DMS 273 (cell line): ENCODE measurements at regions not wholly inside any gene's neighbourhood (a gene's known extent, or its start where the extent isn't known, plus 50 kb on each side); places are given as distances from the start of the nearest gene placed in this dataset.
A peak's percentile ranks its signal among the peaks of the same experiment; 100 is the strongest.
"Not testable (repeated sequence)": the region's sequence is repeated elsewhere in the genome, so short reads cannot be mapped to it uniquely, and the experiment has no call there.

ENCODE experiments used
- DNase-seq: peaks from one replicate; lab custom pipeline; 2025; ENCODE audit not compliant: unreplicated experiment; lab: John Stamatoyannopoulos, UW

DNA sequence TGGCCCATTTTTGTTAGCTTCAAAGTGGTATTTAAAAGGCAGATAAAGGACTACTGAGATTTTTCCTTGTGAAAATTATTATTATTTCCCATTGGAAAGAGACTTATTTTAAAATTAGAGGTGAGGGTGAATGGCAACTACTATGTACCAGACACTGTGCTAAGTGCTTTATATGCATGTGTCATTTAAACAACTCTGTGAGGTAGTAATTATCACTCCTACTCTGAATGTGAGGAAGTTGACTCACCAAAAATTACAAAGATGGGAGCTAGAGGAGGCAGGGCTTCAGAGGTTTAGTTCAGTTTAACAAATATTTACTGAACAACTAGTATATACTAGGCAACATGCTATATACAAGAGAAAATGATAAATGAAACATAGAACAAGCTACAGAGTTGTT is 78.2 kb downstream of the MSL3 start:
- DNase-seq, result no peak

DNA sequence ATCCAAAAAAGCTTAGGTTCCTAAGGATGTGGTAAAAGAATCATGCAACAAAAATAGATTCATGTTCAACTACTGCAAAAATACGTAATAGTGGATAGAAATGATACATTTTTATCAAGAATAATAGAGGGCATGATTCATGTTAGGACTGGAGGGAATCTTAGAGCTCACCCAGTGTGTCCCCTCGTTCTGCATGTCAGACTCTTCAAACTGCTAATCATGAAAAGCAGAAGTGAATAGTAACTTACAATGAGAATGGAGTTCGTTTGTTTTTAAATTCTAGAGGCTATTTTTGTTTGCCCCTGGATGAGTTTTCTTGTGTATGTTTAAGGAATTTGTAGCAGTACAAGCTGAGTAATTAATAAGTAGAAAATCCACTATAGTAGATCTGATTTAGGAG is 79.4 kb downstream of the MSL3 start:
- no peak for DNase-seq

DNA sequence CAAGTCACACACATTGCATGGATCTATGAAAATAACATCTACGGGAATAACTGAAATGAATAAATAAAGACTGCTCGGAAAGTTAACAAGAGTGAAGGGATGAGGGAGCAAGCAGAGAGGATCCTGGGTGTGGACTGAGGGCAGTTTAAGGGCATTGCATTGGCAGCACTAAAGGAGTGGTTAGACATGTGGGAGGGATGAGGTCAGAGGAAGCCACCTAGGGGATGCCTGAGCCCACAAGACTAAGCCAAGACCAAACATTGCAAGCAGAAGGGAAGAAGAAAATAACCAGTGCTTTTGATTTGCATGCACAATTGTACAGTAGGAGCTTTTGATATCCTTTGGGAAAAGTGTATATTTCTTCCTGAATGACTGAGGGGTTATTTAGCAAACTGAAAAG is 106.1 kb downstream of the MSL3 start:
- no peak for DNase-seq

DNA sequence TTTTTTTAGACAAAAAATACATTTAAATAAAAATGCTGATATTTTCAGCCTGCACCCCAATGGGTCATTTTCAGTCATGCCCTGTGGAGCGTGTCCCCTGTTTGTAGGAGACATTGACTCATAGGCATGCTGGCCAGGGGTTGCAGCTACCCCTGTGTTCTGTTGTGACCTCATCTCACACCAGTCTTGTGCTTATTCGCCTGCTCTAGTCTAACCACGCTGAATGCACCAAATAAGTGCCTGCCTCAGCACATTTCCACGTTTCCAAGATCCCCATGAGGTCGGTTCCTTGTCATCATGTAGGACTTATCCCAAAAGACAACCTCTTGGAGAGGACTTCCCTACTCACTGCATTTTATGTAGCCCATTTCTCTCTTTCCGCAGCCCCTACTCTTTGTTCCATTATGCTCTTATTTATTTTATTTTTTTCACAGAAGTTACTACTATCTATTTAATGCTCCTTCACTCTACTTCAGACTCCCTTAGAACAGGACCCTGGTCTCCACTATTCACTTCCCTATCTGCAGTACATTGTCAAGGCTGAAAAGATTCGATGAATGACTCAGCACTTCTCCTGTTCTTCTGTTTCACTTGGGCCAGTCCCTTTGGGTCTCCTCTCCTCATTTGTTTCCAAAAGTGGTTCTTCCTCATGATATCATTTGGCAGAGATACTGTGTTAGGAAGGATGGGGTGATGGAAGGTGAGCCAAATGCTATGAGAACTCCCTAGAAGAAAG is 109.7 kb downstream of the MSL3 start:
- DNase-seq, result no peak

DNA sequence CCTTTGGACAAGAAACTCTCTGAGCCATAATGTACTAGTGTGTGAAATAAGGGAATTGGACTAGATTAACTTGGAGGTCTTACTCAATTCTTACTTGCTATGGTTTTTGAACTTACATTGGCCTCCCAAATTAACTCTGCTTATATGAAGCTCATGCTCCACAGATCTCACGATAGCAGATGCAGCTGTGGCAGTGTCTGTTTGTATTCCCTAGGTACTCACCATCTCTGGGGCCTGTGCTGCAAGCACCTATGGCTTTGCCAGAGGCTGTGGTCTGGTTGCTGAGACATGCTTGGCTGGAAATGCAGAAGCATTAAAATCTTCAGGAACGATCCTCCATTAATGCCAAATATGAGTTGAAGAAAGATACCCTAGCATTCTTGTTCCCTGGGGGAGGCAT is 112.8 kb downstream of the MSL3 start:
- no peak for DNase-seq

DNA sequence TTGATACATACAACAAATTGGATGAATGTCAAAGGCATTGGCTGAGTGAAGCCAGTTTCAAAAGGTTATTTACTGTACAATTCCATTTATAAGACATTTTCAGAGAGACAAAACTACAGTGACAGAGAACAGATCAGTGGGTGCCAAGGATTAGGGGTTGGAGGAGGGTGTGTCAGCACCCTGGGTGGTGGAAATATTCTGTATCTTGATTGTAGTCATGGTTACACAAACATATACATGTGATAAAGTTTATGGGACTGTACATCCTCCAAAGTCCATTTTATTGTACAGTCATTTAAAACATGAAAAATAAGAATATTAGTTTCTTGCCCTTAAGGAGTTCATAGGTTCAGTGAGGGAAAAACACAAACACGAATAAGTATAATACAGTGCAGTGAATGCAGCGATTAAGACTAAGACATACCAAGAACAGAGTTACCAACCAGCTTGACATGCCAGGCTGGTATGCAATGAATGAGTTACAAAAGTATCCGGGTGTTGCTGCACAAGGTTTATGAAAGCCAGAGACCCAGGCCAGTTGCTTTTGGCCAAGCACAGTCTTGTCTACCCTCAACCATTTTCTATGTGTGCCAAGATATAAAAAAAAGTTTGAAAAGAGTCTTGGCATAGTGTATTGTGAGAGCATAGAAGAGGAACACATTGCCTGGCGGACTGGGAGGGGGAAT is 123.6 kb downstream of the MSL3 start:
- DNase-seq, result no peak

DNA sequence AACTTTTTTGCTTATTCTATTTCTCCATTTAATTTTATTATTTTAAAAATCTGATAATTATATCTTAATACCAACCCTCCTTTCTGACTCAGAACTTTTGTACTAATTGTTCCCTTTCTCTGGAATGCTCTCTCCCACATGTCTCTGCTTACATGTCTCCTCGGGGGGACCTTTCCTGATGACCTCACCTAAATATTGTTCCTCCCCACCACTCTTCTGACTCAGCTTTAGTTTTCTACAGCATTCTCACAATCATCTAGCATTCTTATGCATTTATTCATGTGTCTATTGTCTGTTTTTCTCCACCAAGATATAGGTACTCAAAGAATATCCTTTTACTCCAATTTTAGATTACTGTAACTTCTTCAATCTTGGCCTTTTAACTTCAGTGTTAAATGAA is 128.7 kb downstream of the MSL3 start:
- DNase-seq, result no peak

DNA sequence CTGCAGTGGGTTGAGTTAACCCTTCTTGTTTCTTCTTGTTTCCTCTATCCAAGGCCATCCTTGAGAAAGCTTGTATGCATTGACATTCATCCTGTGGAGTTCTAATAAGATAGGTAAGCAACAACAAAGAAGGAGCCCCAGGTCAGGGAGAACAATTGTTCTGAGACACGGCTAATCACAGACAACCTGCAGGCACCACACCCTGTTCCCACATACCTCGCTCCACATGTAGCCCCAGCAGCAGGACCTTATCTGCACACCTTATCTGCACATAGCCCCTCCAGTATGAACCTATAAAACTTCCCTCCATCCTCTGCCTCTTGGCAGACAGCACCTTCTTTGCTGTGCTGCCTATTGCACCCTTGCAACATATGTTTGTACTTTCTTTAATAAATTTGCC is 129.1 kb downstream of the MSL3 start:
- DNase-seq, result no peak

DNA sequence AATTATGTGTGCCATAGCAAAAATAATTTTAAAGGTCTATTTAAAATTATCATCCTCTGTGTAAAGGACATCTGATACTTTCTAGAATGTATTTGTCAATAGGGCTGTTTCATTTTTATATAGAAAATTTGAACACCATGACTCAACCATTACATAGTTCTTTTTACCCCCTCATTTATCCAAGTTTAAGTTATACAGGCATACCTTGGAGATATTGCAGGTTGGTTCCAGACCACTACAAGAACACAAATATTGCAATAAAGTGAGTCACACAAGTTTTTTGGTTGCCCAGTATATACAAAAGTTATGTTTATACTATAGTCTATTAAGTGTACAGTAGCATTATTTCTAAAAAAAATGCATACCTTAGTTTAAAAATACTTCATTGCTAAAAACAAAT is 130.4 kb downstream of the MSL3 start:
- no peak for DNase-seq

DNA sequence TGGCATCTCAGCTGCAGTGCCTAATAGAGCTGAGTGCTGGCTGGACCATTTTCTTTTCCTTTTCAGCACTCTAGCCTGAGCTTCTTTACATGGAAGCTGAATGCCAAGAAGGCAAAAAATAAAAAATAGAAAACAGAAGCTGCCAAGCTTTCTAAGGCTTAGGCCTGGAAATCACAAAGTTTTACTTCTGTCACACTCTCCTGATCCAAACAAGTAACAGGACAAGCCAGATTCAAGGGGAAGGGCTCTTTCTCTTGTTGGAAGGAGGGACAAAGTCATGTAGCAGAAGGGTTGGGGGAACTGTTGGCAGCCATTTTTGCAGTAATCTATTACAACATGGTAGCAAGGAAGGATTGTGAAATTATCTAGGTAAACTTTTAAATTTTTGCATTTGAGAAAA is 131.8 kb downstream of the MSL3 start:
- DNase-seq, result no peak

DNA sequence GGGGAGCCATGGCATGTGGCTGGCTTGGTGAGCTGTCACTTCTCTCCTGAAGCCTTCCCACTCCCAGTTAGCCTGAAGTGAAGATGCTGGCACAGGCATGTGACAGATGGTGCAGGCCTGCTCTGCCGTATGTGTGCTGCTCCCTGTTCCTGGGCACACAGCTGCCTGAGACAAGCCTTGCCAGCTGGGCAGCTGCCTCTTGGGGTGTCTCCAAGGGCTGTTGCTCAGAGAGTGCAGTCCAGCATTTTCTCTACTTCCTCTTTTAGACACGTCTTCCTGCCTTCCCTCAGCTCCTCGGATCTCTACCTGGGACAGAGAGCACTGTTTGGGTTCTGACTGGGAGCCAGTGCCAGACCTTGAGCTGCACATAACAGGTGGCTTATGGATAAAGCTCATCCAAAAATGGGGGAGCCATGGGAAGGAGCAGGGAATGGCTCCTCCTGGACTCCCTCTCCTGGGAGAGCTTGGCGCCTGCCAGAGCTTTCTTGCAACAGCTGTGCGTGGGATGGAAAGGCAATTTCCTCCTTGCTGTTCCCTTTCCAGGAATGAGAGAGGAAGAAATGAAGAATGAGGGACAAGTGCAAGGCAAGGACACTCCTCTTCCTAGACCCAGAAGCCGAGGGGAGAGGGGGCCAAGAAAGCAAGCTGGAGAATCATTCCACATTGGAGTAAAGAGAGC is 132.9 kb downstream of the MSL3 start:
- DNase-seq, result peak; percentile 98

DNA sequence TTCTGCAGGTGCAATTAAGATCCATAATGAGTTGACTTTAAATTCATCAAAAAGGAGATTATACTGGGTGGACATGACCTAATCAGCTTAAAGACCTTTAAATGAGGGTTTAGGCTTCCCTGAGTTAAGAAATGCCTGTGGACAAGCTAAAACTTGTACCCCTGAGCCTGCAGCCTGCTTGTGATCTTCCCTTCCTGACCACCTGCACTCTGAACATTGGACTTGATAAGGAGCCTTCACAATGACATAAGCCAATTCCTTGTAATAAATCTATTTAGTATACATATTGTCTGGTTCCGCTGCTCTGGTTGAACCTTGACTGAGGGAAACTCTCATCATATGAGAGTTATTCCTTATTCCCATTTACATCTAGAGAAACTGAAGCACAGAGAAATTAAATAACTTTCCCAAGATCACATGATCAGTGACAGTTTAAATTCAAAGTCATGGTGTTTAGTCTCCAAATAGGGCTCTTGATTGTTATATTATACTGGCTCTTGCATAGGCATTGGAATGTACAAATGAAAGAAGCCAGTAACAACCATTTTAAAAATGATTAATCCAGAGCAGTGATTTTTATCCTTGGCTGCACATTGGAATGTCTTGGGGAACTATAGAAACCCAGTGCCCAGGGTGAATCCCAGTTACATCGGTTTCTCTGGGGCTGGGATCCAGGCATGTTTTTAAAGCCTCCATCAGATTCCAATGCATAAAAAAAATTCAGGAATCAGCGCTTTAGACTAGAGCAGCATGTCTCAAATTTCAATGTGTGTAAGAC is 136.1 kb downstream of the MSL3 start:
- no peak for DNase-seq

DNA sequence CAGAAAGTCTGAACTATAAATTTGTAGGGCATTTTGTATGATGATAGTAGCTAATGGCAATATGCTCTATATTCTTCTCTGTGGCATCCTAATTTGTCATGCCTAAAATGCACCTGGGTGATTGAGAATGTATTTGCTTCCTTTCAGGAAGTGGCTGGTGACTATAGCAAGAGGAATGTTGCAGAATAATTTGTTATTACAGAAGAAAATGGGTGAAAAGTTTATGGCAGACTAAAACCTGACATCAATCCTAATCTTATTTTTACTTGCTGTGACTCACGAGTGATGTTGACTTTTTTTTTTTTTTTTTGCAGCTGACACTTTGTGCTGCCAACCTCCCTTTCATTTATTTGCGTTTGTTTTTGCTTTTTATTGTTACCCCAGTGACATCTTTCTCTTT is 141.1 kb downstream of the MSL3 start:
- DNase-seq, result no peak

DNA sequence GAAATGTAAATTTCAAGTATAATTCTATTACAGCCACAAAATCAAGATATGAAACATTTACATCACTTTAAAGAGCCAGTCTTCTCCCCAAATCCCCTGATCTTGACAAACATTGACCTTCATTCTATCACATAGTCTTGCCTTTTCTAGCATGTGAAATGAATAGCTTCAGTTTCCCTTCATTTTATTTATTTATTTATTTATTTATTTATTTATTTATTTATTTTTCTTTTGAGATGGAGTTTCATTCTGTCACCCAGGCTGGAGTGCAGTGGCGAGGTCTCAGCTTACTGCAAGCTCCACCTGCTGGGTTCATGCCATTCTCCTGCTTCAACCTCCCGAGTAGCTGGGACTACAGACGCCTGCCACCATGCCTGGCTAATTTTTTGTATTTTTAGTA is 147.9 kb downstream of the MSL3 start:
- DNase-seq, result not testable (repeated sequence)

DNA sequence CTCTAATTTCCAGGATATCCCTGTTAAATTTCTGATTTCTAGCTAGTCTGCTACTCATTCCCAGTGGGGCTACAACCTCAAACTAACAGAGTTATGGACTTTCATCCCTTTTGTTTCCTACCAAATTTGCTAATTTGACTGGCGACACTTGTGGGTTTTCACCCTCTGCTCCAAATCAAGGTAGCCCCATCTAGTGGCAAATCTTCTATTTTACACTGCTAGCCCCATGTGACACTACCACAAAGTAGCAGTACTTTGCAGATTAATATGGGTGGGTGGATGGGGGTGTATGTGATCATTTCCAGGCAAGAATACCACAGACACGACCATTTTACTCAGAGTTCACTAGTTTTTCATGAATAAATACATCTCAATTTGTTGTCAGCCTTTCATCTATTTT is 150.3 kb downstream of the MSL3 start:
- DNase-seq, result peak; percentile 61

DNA sequence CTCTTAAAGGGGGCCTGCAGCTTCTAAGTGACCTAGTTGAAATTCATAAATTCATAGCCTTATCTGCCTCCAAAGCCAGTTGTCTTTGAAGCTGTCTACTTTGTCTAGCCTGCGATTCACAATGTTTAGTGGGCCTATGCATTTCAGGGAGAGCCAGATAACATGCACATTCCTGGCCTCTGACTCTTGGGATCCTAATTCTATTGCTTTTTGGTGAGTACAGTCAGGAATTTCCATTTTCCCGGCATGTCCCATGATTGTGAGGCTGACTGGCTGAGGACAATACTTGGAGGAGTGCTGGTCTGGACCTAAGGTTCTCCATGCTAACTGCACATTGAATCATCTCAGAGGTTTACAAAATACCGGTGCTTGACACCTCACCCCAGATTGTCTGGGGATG is 155.0 kb downstream of the MSL3 start:
- no peak for DNase-seq

DNA sequence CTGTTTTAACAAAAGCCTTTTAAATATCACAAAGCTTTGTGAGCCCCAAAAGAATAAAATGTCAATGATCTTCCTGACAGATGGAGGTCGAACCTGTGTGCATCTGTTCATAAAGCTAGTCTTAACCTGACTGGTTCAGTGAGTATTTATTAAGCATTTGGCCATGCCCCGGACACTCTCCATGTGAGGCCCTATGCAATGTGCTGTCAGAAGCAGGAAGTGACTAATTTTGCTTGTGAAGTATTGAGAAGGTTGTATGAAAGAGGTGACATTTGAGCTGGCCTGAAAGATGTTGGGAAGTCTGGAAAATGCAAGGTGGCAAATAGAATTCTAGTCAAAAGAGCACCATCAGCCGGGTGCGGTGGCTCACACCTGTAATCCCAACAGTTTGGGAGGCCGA is 171.4 kb downstream of the MSL3 start:
- peak; percentile 52 for DNase-seq

DNA sequence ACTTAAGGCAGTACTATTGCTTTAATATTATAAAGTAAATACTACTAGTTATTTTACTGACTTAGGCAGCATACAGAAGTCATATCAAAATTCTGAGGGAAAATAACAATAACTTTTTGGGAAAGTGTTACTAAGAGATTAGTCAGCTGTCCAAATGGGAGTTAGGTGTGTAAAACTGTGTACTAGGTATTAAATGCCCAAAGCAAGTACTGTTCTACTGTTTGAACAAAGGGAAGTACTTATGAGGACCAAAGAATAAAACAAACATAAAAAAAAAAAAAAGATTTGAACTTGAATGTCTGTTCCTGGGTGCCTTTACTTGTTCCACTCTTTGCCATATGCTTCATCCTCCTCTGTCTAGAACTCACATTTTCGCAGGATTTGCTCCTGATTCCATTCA is 174.4 kb downstream of the MSL3 start:
- DNase-seq, result no peak

DNA sequence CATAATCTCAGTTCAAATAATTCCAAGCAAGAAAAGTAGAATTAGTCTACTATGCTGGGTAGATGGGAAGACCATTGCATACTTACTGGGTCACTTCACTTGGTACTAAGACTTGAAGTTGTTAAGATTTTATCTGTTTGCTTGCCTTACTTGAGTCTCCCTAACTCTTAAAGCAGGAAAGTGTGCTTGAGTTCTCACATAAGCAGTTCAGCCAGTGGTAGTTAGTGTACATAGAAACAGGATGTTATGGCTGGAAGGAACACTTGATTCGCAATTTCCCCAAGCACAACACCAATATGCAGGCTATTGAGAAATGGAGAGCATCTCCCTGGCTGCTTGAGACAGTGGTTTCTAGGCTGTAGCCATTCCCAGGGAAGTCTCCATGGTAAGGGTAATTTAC is 176.1 kb downstream of the MSL3 start:
- no peak for DNase-seq

DNA sequence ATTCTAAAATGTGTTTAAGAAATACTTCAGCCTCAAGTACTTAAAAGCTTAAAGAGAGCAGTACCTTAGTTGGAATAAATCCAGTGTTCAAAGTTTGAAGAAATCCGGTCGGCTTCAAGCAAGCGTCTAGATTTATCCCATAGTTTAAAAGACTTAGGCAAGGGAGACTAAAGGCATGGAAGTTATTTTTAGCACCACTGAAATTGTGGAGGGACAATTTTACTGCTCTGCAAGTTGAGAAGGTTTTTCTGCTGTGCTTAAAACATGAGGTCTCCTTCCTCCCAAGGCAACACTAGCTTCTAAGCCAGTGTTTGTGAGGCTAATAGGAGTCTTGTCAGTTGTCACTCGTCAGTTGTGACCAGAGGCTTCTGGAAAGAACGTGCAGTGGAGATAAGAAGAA is 183.5 kb downstream of the MSL3 start:
- no peak for DNase-seq

DNA sequence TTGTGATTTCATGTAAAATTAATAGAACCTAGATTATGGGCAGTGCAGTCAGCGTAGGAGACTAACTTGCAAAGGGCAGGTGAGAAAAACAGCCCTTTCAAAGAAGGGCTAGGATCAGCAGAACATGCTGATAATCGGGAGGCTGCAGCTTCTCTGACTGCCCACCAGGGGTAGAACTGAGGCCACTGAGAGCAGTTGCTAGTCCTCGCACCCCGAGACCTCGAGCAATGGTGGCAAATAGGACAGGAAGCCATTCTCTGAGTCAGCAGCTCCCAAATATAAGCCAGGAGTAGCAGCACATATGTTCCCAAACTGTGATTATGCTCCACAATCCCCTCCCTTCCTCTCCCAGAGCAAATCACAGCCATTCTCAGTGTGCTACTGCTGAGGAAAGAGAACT is 186.5 kb downstream of the MSL3 start:
- DNase-seq, result peak; percentile 54

DNA sequence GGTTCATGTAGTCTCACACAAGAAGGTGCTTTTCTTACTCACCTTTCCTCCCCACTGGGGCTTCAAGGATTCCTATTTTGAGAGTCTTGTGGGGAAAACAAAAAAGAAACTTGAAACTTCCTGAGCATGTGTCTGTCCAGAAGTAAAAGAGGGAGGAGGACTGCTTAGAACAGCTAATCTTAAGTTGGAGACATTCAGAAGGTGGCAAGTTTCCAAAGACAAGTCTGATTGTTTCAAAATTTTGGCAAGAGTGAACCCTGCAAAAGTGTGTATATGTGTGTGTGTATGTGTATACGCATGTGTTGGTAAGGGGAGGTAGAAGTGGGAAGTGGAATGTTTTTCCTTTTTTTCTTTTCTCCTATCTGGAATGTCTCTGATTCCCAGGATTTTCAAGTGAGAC is 189.0 kb upstream of the FRMPD4 start:
- DNase-seq, result no peak
